Activated T-helper 1 cell treated with anti-CD3 and anti-CD28 coated beads, Interleukin-12 subunit alpha, Interleukin-12 subunit beta, Interleukin-2, Interleukin-4 antibody, amounts not matched to agents 30 ng/mL and 10 ng/mL and 1 ng/mL, durations not matched to agents 14 hours and 24 hours and 36 hours (primary cell): ENCODE measurements at regions not wholly inside any gene's neighbourhood (a gene's known extent, or its start where the extent isn't known, plus 50 kb on each side); places are given as distances from the start of the nearest gene placed in this dataset.
"Not testable (repeated sequence)": the region's sequence is repeated elsewhere in the genome, so short reads cannot be mapped to it uniquely, and the experiment has no call there.

Experiments used
- DNase-seq: peaks from one replicate; pipeline ENCODE4 v3.0.0; 2021; ENCODE audit warnings: low spot score
- H3K27ac Mint-ChIP-seq: one replicate; pipeline ENCODE4 v1.8.0; 2021; ENCODE audit warnings: mild to moderate bottlenecking, mixed read lengths
- H3K27me3 Mint-ChIP-seq: one replicate; pipeline ENCODE4 v1.8.0; 2022; ENCODE audit warnings: mild to moderate bottlenecking, moderate library complexity, mixed read lengths; ENCODE audit not compliant: insufficient read depth
- H3K36me3 Mint-ChIP-seq: one replicate; pipeline ENCODE4 v1.8.0; 2021; ENCODE audit warnings: low read depth, mixed read lengths
- H3K4me1 Mint-ChIP-seq: one replicate; pipeline ENCODE4 v1.8.0; 2021; ENCODE audit warnings: low read depth, mixed read lengths
- H3K4me3 Mint-ChIP-seq: one replicate; pipeline ENCODE4 v1.8.0; 2021; ENCODE audit warnings: mild to moderate bottlenecking, moderate library complexity, mixed read lengths
- H3K9me3 Mint-ChIP-seq: one replicate; pipeline ENCODE4 v1.8.0; 2021; ENCODE audit warnings: mixed read lengths
- intact Hi-C: fragments of 100-400 bp; cut with micrococcal nuclease; formaldehyde crosslinking; loops from one replicate; pipeline ENCODE4 v1.15.1; 2024

- H3K4me3 Mint-ChIP-seq, intact Hi-C loops, DNase-seq, H3K4me1 Mint-ChIP-seq, H3K27ac Mint-ChIP-seq, H3K9me3 Mint-ChIP-seq, H3K27me3 Mint-ChIP-seq, H3K36me3 Mint-ChIP-seq: not testable (repeated sequence)
Observed at GRCh38 chr15:26186138-26186537, 323.0 kb upstream of the ATP10A start.

DNA sequence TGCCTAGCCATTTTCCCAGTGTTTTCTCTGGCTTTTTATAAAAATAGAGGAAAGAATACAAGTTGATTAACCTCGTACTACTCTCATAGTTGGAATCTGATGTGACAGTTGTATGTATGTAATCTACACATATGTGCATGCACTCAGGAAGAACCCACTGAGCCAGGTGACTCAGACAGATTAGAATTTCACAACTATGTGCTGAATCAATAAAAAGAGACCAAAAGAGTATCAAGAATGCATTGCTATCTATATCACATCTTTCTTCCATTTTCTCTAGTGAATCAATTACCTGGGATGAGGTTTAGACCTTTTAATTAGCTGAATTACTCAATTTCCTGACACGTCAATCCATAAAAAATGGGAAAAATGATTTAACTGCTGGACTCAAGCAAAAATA lies 319.3 kb upstream of the ATP10A start:
- Mint-ChIP-seq H3K4me3 (no peak overlapping the region), H3K36me3 (no peaks in the 10 kb centered on the region), H3K27me3 (no peaks in the 10 kb centered on the region), H3K4me1 (no peaks in the 10 kb centered on the region), H3K27ac (no peak overlapping the region), H3K9me3 (no peaks in the 10 kb centered on the region)
- DNase-seq = no peak
- intact Hi-C loops = no loop called here

DNA sequence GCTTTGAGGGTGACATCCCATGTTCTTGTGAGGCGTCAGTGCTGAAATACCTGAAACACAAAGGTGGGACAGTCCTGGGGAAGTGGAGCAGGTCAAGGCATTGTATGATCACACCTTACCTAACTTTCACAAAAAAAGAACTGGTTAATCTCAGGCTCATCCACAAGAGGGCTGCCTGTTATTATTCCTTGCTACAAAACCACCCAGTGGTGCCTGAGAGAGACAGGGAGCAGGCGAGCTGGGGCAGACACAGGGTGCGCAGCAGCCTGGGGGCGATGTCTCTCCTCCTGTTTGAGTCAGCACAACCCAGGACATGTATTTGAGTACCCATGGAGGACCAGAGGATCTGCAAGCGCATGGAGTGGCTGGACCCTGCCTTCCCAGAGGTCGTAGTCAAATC lies 316.8 kb upstream of the ATP10A start:
- DNase-seq = no peak
- H3K4me3 Mint-ChIP-seq = no peak overlapping the region
- intact Hi-C loops = no loop called here
- H3K4me1 Mint-ChIP-seq = no peaks in the 10 kb centered on the region
- no peak overlapping the region for H3K27ac Mint-ChIP-seq
- no peaks in the 10 kb centered on the region for H3K36me3 Mint-ChIP-seq
- H3K27me3 Mint-ChIP-seq = no peaks in the 10 kb centered on the region
- H3K9me3 Mint-ChIP-seq = no peaks in the 10 kb centered on the region

- intact Hi-C loops = no loop called here
- no peaks in the 10 kb centered on the region for H3K9me3 Mint-ChIP-seq
- H3K4me1 Mint-ChIP-seq = no peaks in the 10 kb centered on the region
- H3K27me3 Mint-ChIP-seq = no peaks in the 10 kb centered on the region
- no peaks in the 10 kb centered on the region for H3K36me3 Mint-ChIP-seq
- DNase-seq = no peak
- H3K4me3 Mint-ChIP-seq = no peak overlapping the region
- no peak overlapping the region for H3K27ac Mint-ChIP-seq
Observed at GRCh38 chr15:26178640-26179220, 315.6 kb upstream of the ATP10A start.

- no peaks in the 10 kb centered on the region for H3K27me3 Mint-ChIP-seq
- no peaks in the 10 kb centered on the region for H3K9me3 Mint-ChIP-seq
- intact Hi-C loops = no loop called here
- no peak for DNase-seq
- H3K27ac Mint-ChIP-seq = no peak overlapping the region
- H3K4me3 Mint-ChIP-seq = no peak overlapping the region
- H3K4me1 Mint-ChIP-seq = no peaks in the 10 kb centered on the region
- H3K36me3 Mint-ChIP-seq = no peaks in the 10 kb centered on the region
Observed at GRCh38 chr15:26177816-26178215, 314.7 kb upstream of the ATP10A start.

- H3K4me3 Mint-ChIP-seq = no peak overlapping the region
- intact Hi-C loops = no loop called here
- no peak overlapping the region for H3K27ac Mint-ChIP-seq
- no peaks in the 10 kb centered on the region for H3K36me3 Mint-ChIP-seq
- no peaks in the 10 kb centered on the region for H3K27me3 Mint-ChIP-seq
- no peak for DNase-seq
- no peaks in the 10 kb centered on the region for H3K4me1 Mint-ChIP-seq
- no peaks in the 10 kb centered on the region for H3K9me3 Mint-ChIP-seq
Observed at GRCh38 chr15:26176831-26177230, 313.7 kb upstream of the ATP10A start.

- Mint-ChIP-seq H3K4me3 (no peak overlapping the region), H3K4me1 (no peaks in the 10 kb centered on the region), H3K36me3 (no peaks in the 10 kb centered on the region), H3K27me3 (no peaks in the 10 kb centered on the region), H3K9me3 (no peaks in the 10 kb centered on the region), H3K27ac (no peak overlapping the region)
- intact Hi-C loops = no loop called here
- DNase-seq = no peak
Observed at GRCh38 chr15:26171266-26171665, 308.1 kb upstream of the ATP10A start.

DNA sequence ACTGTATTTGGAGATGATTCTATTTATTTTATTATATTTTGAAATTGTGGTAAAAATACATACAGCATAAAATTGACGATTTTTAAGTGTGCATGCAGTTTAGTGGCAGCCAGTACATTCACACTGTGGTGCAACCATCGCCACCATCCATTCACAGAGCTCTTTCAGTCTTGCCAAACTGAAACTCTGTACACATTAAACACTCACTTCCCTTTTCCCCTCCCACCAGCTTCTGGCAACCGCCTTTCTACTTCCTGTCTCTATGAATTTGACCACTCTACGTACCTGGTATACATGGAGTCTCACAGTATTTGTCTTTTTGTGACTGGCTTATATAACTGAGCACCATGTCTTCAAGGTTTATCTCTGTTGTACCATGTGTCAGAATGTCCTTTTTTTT lies 303.3 kb upstream of the ATP10A start:
- intact Hi-C loops = no loop called here
- no peak overlapping the region for H3K4me3 Mint-ChIP-seq

DNA sequence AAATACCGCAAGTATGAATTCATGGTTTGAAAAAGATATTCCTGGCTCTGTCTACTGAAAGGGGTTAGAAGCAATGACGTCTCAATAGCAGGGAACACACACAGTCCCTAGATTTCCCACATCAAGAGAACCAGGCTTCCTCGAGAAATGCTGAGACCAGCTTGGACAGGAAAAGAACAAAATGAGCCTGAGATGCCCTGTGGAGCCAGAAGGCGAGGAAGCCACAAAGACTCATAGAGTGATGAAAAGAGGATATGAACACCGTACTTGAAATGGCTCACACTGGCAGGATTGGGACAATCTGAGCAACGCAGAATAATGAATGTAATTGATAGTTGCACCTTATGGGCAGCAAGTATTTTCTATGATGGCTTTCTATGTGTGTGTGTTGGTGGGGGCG lies 302.4 kb upstream of the ATP10A start:
- H3K27ac Mint-ChIP-seq = no peak overlapping the region
- DNase-seq = no peak
- no peaks in the 10 kb centered on the region for H3K4me1 Mint-ChIP-seq
- intact Hi-C loops = no loop called here
- H3K27me3 Mint-ChIP-seq = no peaks in the 10 kb centered on the region
- no peak overlapping the region for H3K4me3 Mint-ChIP-seq
- H3K9me3 Mint-ChIP-seq = no peaks in the 10 kb centered on the region
- no peaks in the 10 kb centered on the region for H3K36me3 Mint-ChIP-seq

More for the DNA sequence above, 303.3 kb upstream of the ATP10A start:
- no peaks in the 10 kb centered on the region for H3K36me3 Mint-ChIP-seq
- H3K9me3 Mint-ChIP-seq = no peaks in the 10 kb centered on the region
- no peaks in the 10 kb centered on the region for H3K4me1 Mint-ChIP-seq
- H3K27ac Mint-ChIP-seq = no peak overlapping the region
- no peaks in the 10 kb centered on the region for H3K27me3 Mint-ChIP-seq
- DNase-seq = no peak

GRCh38 chr15:26160343-26160742 lies 297.2 kb upstream of the ATP10A start:
- no peak overlapping the region for H3K27ac Mint-ChIP-seq
- DNase-seq = no peak
- intact Hi-C loops = no loop called here
- no peak overlapping the region for H3K4me3 Mint-ChIP-seq
- H3K27me3 Mint-ChIP-seq = no peaks in the 10 kb centered on the region
- no peaks in the 10 kb centered on the region for H3K4me1 Mint-ChIP-seq
- no peaks in the 10 kb centered on the region for H3K36me3 Mint-ChIP-seq
- no peaks in the 10 kb centered on the region for H3K9me3 Mint-ChIP-seq

DNA sequence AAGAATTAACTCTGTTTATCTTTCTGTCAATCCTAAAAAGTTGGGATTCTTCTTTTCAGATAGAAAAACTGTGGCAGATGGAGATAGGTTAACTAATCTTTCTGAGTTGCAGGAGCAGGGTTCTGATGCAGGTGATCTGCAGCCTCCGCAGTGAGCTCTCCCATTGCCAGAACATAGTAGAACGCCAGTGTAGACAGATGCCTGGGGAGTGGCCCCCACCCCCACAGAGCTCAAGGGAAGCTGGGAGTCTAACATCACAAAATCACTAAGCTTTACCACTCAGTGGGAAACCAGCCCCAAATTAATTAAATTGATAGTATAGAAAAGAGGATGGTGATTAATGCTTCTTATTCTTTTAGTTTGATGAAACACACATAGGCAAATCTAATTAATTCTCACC lies 295.0 kb upstream of the ATP10A start:
- no peak for DNase-seq
- H3K4me1 Mint-ChIP-seq = no peaks in the 10 kb centered on the region
- intact Hi-C loops = no loop called here
- no peak overlapping the region for H3K4me3 Mint-ChIP-seq
- no peaks in the 10 kb centered on the region for H3K27me3 Mint-ChIP-seq
- no peak overlapping the region for H3K27ac Mint-ChIP-seq
- H3K36me3 Mint-ChIP-seq = no peaks in the 10 kb centered on the region
- peaks cover 1% of the 10 kb centered on the region for H3K9me3 Mint-ChIP-seq

DNA sequence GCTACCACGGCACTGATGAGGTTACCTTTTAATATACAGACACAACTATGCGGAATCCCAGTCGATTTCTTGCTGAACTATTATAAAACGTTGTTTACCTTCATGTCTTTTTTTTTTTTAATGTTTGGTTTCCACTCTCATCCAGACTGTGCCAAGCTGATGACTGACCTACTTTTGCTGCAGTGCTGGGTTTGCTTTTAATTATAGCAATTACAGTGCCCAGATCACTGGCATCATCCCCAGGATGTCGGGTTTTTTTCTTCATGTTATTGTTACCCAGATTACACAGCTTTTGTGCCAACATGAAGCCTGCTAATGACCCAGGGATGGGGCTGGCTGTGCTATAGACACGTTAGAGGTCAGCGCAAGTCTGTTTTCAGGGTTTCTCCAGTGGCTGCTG lies 294.0 kb upstream of the ATP10A start:
- intact Hi-C loops = no loop called here
- no peaks in the 10 kb centered on the region for H3K36me3 Mint-ChIP-seq
- H3K4me3 Mint-ChIP-seq = no peak overlapping the region
- peaks cover 7% of the 10 kb centered on the region for H3K9me3 Mint-ChIP-seq
- DNase-seq = no peak
- H3K27ac Mint-ChIP-seq = no peak overlapping the region
- H3K27me3 Mint-ChIP-seq = no peaks in the 10 kb centered on the region
- no peaks in the 10 kb centered on the region for H3K4me1 Mint-ChIP-seq

DNA sequence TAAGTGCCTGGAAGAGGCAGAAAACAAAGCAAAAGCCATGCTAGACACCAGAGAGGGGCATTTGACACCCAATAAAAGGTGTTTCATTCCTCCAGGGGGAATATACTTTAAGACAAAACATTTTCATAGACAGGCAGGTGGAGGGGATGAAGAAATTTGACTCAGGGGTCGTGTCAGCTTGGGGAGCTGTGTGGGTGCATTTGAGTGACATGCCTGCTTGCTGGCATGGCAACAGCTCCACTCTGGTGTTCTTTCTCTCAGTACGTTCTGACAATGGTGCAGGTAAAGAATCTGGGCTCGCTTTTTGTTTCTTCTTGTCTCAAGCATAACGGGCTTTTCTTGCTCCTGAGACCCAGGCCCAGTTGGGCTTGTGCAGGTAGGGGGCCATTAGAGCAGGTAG lies 292.9 kb upstream of the ATP10A start:
- Mint-ChIP-seq H3K4me3 (no peak overlapping the region), H3K27ac (no peak overlapping the region), H3K9me3 (peaks cover 7% of the 10 kb centered on the region), H3K27me3 (no peaks in the 10 kb centered on the region), H3K36me3 (no peaks in the 10 kb centered on the region), H3K4me1 (no peaks in the 10 kb centered on the region)
- intact Hi-C loops = no loop called here
- DNase-seq = no peak

- H3K36me3 Mint-ChIP-seq = no peaks in the 10 kb centered on the region
- H3K4me1 Mint-ChIP-seq = no peaks in the 10 kb centered on the region
- H3K9me3 Mint-ChIP-seq = peaks cover 7% of the 10 kb centered on the region
- H3K4me3 Mint-ChIP-seq = no peak overlapping the region
- no peak overlapping the region for H3K27ac Mint-ChIP-seq
- no peak for DNase-seq
- no peaks in the 10 kb centered on the region for H3K27me3 Mint-ChIP-seq
- intact Hi-C loops = no loop called here
Observed at GRCh38 chr15:26148156-26148860, 285.2 kb upstream of the ATP10A start.
